GM19468 (cell line): ENCODE measurements at regions not wholly inside any gene's neighbourhood (a gene's known extent, or its start where the extent isn't known, plus 50 kb on each side); places are given as distances from the start of the nearest gene placed in this dataset.
A peak's percentile ranks its signal among the peaks of the same experiment; 100 is the strongest.

ENCODE experiments used
- ATAC-seq: cut with Tn5 transposase; IDR thresholded peaks from one replicate; pipeline ENCODE4 v1.9.1; 2021; ENCODE audit warnings: mild to moderate bottlenecking, moderate library complexity, moderate number of reproducible peaks; ENCODE audit not compliant: unreplicated experiment; ENCODE audit errors: extremely low read depth

DNA sequence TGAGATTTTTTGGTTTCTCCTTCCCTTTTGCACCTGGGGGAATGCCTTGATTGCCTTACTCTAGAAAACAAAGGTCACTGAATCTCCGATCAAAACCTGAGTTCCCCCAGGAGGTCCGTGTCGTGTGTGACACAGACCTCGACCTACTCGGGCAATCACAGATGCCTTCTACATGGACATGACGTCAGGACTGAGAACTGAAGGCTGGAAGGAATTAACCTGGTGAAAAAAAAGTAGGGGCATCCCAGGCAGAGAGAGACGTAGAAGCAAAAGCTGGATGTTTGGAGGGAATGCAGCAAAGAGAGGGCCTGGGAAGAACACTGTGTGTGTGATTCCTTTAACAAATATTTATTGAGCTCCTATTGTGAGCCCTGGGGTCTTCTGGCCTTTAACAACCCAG, 178.0 kb downstream of the PRDM2 start:
- no peak for ATAC-seq

DNA sequence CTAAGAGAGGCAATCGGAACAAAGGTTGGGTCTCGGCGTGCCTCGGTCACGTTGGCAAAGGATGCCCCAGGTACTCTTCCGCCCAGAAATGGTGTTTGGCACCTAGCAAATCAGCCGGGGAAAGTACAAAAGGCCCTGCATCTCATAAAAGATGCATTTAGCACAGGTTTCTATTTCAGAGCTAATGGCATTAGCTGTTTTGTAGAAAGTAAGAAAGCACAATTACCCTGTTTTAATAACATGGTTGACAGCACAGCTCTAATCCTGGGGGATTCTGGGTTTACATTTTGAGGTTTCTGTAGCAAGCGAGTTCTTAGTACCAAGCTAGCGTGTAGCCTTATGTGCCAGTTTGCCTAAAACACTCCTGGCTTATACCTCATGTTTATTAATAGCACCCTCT, 178.5 kb downstream of the PRDM2 start:
- ATAC-seq: no peak

DNA sequence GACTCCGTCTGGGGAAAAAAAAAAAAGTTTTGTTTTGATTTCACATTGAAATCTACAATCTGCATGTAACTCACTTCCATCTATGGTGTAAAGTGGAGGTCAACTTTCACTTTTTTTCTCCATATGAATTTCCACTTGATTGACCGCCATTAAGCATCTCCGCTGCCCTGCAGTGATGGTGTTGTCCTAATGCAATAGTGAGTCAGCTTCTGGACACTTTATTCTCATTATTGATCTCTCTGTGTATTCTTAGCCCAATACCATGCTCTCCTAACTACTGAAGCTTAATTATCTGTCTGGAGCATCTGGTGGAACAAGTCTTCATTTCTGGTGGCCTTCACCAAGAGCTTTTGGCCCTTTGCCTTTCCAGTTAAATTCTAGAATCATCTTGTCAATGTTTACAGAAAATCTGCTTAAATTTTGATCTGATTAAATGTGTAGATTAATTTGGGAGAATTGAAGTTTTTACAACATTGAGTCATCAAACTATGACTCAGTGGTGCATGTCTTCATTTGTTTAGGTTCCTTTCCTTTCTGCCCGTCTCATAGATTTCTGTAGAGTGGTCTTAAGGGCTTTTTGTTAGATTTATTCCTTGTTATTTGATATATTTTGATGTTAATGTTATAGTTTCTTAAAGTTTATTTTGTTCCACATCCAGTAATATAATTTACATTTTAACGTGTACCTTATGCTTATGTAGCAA, 181.5 kb downstream of the PRDM2 start:
- ATAC-seq: no peak

DNA sequence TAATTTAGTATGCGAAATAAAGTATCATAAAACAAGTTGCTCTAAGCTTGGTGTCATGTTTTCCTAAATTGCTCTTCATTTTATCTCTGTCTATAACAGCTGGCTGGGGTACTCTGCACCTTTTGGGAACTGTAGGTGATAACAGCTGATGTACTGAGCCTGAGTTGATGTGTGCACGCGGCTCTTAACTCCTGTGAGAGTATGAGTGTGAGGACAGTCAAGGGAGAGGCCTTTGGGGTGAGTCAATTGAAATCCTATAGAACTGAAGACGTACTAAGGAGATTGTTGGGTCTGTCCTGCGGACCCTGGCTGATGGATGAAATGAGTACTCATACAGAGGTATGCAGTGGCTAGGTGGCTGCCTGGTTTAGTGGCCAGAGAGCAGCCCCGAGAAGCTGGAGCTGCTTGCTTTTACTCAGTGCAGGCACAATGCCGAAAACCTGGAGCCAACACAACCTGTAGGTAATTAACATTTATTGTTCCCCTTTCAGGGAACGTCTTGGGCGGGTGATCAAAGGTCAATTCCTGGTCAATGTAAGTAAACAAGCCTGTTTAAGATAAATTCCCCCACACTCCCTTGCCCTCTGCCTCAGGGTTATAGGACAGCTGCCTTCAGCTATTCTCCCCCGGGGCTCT, 188.5 kb downstream of the PRDM2 start:
- no peak for ATAC-seq

DNA sequence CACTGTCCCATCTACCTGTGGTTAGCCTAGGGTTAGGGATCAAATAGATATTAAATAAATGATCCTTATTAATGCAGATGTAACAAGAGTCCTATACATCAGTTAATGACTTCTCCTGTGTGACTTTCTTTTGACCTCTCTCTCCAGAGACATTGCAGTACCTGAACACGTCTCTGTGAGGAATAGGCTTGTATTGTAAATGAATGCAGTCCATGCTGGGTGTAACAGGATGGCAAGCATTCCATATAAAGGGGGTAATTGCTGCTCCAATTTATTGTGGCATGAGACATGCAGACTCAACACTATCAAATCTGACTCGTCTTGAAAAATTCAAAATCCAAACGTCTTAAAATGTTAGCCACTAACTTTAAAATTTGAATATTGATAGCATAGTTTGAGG, 189.5 kb downstream of the PRDM2 start:
- ATAC-seq: no peak

DNA sequence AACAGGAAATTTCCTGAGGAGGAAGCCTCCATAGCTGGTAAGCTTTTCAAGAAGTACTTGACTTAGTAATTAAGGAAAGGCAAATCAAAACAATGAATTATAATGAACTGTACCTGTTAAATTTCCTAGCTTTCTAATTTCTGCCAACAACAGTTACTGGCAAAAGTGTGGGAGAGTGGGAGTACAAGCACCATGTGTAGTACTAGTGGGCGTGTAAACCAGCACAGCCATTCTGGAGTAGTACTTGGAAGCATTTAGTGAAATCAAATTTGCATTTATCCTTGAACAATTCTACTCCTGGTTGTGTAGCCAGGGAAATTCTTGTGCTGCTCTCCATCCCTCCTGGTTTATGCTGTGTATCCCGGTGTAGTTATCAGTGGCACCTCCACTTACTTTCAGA, 190.8 kb downstream of the PRDM2 start:
- ATAC-seq: no peak

DNA sequence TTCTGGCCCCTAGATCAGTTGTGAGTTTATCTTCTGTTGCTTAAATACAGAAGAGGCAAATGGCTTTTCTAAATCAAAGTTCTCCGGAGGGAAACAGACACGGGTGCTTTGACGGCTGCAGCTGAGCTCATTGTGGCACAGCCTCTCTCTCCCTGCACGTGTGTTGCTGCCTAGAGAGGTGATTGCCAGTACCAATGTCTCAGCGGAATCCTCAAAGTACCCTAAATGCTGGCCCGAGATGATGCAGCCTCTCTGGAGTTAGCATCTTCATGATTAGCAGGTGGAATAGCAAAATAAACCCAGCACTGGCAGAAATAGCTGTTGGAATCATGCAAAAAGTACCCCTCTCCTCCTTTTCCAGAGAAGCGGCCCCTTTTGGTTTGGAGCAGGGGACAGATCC, 192.2 kb downstream of the PRDM2 start:
- no peak for ATAC-seq

DNA sequence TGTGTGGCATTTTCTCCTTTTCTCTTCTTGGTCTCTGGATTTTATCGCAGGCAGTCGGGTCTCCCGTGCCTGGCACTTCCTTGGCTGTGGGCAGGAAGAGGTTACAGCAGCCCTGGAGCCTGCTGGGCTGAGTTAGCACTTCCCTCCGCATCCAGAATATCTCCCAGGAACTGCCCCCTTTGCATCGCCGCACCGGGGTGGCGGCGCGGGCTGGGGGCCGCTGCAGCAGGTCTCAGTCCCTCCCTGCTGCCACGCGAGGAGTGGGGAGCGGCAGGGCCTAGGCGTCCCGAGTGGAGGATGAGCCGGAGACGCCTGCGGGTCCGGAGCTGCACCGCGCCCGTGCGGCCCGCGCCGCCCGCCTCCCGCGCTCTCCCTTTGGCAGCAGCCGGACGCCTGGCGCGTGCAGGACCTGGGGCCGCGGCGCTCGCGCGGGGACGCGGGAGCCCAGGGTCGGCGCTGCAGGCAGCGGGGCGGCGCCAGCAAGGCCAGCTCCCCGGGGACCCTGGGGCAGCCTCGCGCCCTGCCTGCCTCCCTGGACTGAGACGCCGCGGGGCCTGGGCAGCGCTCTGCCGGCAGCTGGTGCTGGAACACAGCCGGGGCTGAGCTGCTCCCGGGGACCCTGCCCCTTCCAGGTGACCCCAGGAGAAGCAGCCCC, 192.8 kb downstream of the PRDM2 start:
- ATAC-seq: no peak

DNA sequence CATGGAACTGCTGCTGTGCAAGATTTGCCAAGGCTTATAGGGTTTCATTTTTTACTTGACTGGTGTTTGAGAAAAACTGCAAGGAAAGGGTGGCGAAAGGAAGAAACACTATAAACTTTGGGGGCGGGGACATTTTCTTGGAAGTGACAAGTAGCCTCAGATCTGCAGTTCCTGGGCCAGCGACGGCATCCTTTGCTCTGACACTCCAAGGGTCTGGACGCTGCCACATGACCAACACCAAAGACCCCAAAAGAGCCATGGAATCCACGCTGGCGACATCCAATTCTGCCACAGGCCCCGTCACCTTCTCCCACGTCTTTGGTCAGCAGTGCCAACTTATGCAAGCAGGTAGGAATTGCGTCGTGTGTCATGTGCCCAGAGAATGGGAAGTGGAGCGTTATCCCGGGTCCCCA, 193.4 kb downstream of the PRDM2 start:
- no peak for ATAC-seq

DNA sequence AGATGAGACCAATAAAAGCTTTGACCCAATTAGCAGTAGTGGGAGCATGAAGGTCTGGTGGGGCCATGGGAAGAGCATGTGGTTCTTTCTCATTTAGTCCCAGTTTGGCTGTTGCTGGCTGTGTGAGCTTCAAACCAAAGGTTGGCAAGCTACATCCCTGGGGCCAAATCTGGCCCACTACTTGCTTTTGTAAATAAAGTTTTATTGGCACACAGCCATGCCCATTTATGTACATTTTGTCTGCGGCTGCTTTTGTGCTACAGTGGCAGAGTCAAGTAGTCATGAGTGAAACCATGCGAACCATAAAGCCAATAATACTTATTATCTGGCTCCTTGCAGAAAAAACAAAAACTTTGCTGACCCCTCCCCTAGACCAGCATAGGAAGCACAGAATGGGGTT, 196.9 kb downstream of the PRDM2 start:
- ATAC-seq: no peak

DNA sequence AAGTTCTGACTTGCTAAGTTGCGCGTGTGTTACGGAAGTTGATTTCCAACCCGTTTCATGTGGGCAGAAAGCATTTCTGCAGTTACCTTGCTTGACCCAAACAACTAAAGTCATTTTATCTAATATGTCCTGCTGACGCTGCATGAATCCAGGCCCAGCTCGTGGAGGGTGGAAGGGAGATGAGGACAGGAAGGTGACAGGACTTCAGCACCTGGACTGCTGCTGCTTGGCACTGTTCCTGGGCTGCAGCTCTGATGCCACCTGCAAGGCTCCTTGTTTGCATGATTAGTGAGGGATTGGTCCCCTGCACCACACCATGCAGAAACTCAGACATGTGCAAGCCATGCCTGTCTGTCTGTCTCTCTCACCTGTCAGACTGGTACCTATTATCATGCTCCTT, 198.4 kb downstream of the PRDM2 start:
- ATAC-seq: no peak

DNA sequence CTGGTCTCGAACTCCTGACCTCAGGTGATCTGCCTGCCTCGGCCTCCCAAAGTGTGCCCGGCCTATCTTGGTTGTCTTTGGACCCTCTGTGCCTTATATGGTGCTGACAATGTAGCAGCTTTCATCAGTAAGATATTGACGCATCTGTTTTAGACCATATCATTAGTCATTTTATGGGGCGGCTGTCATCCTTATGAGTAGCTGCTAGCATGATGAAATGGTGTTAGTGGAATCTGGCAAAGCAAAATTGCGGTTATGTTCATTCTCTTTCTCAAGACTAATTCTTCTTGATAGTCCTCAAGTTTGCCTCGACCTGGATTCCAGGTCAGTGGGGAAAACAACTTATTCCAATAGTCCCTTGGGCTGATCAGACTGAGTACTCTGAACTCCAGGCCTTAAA, 199.9 kb downstream of the PRDM2 start:
- ATAC-seq: no peak

DNA sequence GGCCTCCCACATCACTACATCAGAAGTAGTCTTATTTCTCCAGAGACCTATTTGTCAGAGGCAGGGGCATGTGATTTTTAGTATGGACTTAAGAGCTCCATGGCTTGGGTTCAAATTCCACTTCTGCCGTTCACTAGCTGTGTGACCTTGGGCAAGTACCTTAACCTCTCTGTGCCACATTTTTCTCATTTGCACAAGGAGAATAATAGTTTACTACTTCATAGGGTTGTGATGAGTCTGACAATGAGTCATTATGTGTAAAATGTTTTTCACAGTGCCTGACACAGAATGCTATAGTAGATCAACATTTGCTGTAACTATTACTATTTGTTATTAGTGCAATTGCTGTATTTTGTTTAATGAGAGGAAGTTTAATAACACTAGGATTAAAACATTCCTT, 200.6 kb downstream of the PRDM2 start:
- ATAC-seq: no peak

DNA sequence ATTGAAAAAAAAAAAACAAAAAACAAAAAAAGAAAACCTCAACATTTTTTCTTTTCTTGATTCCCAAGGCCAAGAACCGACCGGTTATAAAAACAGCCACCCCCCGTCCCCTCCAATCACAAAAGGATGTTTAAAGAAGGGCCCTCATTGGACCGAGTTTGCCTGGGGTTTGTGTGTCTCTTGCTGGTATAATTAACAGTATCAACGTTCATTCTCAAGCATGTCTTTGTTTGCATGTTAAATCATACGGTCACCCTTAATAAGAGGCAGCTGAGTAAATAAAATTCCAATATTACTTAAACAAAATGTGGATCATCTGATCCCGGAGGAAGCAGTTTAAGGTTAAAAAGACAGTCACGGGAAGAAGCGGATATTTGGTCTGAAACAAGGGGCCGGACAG, 201.1 kb downstream of the PRDM2 start:
- ATAC-seq: no peak

DNA sequence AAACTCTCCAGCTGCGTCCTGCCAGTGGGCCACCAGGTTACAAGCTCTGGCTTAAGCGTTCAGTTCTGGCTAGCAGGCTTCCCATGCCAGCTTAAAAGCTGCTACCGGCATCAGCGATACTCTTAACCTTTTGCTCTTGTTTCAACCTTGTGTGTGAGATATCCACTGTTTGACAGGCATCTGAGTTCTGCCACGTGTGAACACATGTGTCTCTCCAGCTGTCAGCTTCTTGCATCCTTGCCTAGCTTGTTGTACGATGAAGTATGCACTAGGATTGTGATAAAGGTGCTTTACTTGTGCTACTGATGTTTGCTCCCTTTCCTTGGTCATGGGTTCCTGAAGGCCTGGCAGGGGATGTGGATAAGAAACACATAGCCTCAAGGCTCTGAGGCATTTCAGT, 201.6 kb downstream of the PRDM2 start:
- no peak for ATAC-seq

DNA sequence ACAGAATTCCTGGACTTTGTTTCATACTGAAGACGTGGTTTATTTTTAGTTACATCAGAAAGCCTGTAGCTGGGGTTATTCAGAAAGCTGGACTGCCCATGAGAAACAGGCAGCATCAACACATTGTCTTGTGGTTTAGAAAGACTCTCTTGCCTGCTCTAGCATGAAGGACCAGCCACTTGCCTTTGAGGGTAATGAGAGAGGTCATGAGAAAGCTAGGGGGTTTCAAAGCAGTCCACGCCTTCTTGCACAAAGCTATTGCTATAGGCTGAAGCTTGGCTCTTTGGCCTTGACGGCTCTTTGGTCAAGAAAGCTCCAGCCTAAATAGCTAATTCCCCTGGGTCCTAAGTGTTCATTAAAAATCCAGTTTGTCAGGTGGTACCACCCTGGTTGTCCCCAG, 208.1 kb downstream of the PRDM2 start:
- peak; percentile 14 for ATAC-seq

DNA sequence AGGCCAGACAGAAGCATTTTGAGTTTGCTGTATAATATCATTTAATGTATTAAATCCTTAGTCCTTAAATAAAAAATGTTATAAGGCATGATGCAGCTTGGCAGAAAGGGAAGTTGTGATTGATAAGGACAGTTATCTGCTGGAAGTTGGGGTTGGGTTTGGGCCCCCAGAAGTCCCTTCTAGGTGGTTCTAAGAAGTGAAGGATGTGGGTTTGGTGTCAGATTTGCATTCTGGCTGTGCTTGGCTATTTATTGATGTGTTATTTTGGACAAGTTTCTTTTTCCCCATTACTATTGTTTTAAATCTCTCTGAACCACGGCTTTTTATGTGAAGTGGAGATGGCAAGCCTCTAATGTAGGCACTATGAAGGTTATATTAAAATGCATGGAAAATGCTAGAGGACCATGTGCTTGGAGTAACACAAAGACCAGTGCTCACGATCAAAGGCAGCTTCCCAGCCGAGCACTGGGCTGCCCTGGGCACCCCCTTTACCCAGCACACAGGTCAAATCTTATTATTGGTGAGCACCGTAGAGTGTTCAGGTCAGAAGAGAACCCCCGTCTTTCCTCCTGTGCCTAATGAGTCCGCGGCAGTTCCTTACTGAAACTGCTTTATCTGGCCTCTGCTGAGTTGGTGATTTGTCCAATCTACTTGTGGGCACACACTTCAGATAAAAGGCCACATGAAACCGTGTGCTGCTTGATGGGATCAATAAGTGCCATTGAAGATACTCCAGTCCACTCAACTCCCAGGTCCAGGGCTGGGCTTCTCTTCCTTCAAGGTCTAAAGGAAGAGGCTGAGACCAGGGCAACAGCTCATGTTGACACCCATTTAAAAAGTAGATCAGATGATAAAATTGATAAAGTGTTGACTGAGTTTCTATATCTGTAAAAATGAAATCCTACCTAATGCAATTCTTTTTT, 212.0 kb downstream of the PRDM2 start:
- ATAC-seq: no peak

DNA sequence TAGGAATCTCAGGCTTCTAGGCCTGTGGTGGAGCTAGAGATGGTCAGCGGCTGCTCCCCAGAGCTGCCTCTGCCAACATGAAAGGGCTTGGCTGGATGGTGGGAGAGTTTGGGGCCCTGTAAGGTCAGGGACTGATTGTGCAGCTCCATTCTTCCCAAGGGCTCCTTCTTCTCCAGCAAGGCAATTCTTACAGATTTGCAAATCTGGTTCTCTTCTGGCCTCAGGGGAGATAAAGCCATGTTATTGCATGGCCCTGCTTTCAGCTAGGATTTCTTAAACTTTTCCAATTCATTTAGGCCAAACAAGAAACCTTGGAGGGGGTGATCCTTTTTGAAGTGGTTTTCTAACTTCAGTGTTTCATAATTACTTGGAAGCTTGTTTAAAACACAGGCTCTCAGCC, 213.4 kb downstream of the PRDM2 start:
- no peak for ATAC-seq

DNA sequence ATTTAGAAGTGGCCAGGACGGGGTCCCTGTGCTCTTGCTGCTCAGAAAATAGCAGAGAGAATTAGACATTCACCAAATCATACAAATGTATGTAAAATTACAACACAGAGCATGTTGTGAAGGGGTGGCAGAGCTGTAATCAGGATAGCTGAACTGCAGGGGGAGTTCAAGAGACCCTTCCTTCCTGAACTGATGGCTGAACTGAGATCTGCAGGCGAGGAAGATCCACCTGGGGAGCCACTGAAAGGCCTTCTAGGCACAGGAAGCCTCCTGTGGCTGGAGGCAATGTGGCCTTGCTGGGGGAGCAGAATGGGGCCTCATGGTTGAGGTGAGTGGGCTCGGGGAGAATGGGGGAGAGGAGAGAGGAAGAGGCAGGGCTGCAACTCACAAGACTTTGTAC, 216.5 kb downstream of the PRDM2 start:
- ATAC-seq: no peak

DNA sequence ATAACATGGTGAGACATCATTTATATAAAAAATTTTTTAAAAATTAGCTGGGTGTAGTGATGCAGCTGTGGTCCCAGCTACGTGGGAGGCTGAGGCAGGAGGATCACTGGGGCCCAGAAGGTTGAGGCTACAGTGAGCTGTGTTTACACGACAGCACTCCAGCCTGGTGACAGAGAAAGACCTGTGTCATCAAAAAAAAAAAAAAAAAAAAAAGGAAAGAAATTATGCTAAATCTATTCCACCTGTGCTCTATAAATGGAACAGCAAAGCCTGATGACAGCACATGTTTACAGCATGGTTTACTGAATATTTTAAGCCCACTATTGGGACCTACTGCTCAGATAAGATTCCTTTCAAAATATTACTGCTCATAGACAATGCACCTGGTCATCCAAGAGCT, 217.6 kb downstream of the PRDM2 start:
- ATAC-seq: no peak

DNA sequence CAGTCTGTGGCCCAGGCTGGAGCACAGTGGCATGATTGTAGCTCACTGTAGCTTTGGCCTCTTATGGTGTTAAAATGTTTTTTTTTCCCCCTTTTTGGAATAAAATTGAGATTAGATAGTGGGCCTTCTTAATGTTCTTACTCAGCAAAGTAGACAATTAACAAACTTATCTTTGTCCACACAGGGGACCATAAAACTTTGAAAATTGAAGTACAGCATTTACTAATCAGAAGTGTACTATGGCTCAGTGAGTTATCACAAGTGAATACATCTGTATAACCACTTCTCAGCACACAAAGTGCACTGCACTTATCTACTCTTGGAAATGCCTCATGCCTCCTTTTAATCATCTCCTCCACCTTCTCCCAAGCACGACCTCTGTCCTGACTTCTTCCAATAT, 218.9 kb downstream of the PRDM2 start:
- ATAC-seq: no peak
